Nephron progenitor cell (in vitro differentiated cells): ENCODE measurements at regions not wholly inside any gene's neighbourhood (a gene's known extent, or its start where the extent isn't known, plus 50 kb on each side); places are given as distances from the start of the nearest gene placed in this dataset.

Source experiments
- DNase-seq: peaks from one replicate; pipeline ENCODE4 v3.0.0; 2021
- H3K27ac Mint-ChIP-seq: 2 replicates; pipeline ENCODE4 v1.8.0; 2021; ENCODE audit warnings: mild to moderate bottlenecking, moderate library complexity, mixed read lengths
- H3K27me3 Mint-ChIP-seq: 2 replicates; pipeline ENCODE4 v1.8.0; 2021; ENCODE audit warnings: mild to moderate bottlenecking, low read depth, mixed read lengths; ENCODE audit not compliant: poor library complexity
- H3K36me3 Mint-ChIP-seq: 2 replicates; pipeline ENCODE4 v1.8.0; 2021; ENCODE audit warnings: low read depth, mixed read lengths
- H3K4me1 Mint-ChIP-seq: 2 replicates; pipeline ENCODE4 v1.8.0; 2021; ENCODE audit warnings: mixed read lengths
- H3K4me3 Mint-ChIP-seq: 2 replicates; pipeline ENCODE4 v1.8.0; 2021; ENCODE audit warnings: mild to moderate bottlenecking, moderate library complexity, mixed read lengths
- H3K9me3 Mint-ChIP-seq: 2 replicates; pipeline ENCODE4 v1.8.0; 2021; ENCODE audit warnings: mild to moderate bottlenecking, moderate library complexity, mixed read lengths
- TF ChIP-seq, protein P1 (sequence below): fragments of 200-600 bp; sonication (generic); IDR thresholded peaks from 2 replicates; pipeline ENCODE4 v1.5.0; 2021; ENCODE audit warnings: antibody characterized with exemption

- H3K36me3 Mint-ChIP-seq: no peaks in the 10 kb centered on the region
- peak overlapping the region; percentile 87 for H3K27ac Mint-ChIP-seq
- TF ChIP-seq, protein P1, sequence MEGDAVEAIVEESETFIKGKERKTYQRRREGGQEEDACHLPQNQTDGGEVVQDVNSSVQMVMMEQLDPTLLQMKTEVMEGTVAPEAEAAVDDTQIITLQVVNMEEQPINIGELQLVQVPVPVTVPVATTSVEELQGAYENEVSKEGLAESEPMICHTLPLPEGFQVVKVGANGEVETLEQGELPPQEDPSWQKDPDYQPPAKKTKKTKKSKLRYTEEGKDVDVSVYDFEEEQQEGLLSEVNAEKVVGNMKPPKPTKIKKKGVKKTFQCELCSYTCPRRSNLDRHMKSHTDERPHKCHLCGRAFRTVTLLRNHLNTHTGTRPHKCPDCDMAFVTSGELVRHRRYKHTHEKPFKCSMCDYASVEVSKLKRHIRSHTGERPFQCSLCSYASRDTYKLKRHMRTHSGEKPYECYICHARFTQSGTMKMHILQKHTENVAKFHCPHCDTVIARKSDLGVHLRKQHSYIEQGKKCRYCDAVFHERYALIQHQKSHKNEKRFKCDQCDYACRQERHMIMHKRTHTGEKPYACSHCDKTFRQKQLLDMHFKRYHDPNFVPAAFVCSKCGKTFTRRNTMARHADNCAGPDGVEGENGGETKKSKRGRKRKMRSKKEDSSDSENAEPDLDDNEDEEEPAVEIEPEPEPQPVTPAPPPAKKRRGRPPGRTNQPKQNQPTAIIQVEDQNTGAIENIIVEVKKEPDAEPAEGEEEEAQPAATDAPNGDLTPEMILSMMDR: no peak
- no peak overlapping the region for H3K4me3 Mint-ChIP-seq
- peaks cover 3% of the 10 kb centered on the region for H3K27me3 Mint-ChIP-seq
- no peak for DNase-seq
- peaks cover 17% of the 10 kb centered on the region for H3K4me1 Mint-ChIP-seq
- peaks cover 4% of the 10 kb centered on the region for H3K9me3 Mint-ChIP-seq
Observed at GRCh38 chr6:74731931-74732330, 473.9 kb downstream of the COL12A1 start.

GRCh38 chr6:74731204-74731603 is 474.6 kb downstream of the COL12A1 start:
- Mint-ChIP-seq H3K27me3 (peaks cover 3% of the 10 kb centered on the region), H3K4me1 (peaks cover 17% of the 10 kb centered on the region), H3K9me3 (peaks cover 3% of the 10 kb centered on the region), H3K4me3 (no peak overlapping the region), H3K36me3 (no peaks in the 10 kb centered on the region), H3K27ac (no peak overlapping the region)
- no peak for DNase-seq
- TF ChIP-seq, protein P1: no peak

DNA sequence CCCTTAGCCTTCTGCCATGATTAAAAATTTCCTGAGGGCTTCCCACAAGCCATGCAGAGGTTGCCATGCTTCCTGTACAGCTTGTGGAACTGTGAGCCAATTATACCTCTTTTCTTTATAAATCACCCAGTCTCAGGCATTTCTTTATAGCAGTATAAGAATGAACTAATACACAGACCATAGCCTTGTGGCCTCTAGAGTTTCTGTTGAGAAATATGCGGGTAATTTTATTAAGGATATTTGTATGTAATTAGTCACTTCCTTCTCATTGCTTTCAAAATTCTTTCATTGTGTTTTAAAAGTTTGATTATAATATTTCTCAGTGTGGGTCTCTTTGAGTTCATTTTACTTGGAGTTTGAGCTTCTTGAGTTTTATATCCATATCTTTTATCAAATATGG is 484.9 kb downstream of the COL12A1 start:
- no peaks in the 10 kb centered on the region for H3K36me3 Mint-ChIP-seq
- TF ChIP-seq, protein P1: no peak
- H3K27ac Mint-ChIP-seq: no peak overlapping the region
- H3K4me3 Mint-ChIP-seq: no peak overlapping the region
- no peaks in the 10 kb centered on the region for H3K4me1 Mint-ChIP-seq
- peaks cover 2% of the 10 kb centered on the region for H3K27me3 Mint-ChIP-seq
- H3K9me3 Mint-ChIP-seq: peaks cover under 1% of the 10 kb centered on the region
- DNase-seq: no peak

DNA sequence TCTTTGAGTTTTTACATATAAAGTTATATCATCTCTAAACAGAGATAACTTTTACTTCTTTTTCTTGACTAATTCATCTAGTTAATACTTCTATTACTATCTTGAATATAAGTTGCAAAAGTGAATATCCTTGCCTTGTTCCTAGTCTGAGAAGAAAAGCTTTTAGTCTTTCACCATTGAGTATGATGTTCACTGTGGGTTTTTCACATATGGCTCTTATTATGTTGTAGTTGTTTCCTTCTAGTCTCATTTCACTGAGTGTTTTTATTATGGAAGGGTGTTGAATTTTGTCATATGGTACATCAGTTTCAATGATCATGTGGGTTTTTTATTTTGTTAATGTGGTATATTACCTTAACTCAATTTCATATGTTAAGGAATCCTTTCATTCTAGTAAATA is 488.3 kb downstream of the COL12A1 start:
- TF ChIP-seq, protein P1: no peak
- Mint-ChIP-seq H3K27me3 (peaks cover 2% of the 10 kb centered on the region), H3K4me1 (no peaks in the 10 kb centered on the region), H3K4me3 (no peak overlapping the region), H3K9me3 (no peaks in the 10 kb centered on the region), H3K27ac (no peak overlapping the region), H3K36me3 (no peaks in the 10 kb centered on the region)
- no peak for DNase-seq

GRCh38 chr6:74715355-74716085 is 490.3 kb downstream of the COL12A1 start:
- no peak for DNase-seq
- H3K9me3 Mint-ChIP-seq: no peaks in the 10 kb centered on the region
- H3K36me3 Mint-ChIP-seq: no peaks in the 10 kb centered on the region
- no peaks in the 10 kb centered on the region for H3K4me1 Mint-ChIP-seq
- TF ChIP-seq, protein P1: no peak
- no peaks in the 10 kb centered on the region for H3K27me3 Mint-ChIP-seq
- H3K27ac Mint-ChIP-seq: no peak overlapping the region
- H3K4me3 Mint-ChIP-seq: no peak overlapping the region

- no peaks in the 10 kb centered on the region for H3K36me3 Mint-ChIP-seq
- DNase-seq: no peak
- no peaks in the 10 kb centered on the region for H3K4me1 Mint-ChIP-seq
- TF ChIP-seq, protein P1: no peak
- H3K4me3 Mint-ChIP-seq: no peak overlapping the region
- no peaks in the 10 kb centered on the region for H3K9me3 Mint-ChIP-seq
- no peaks in the 10 kb centered on the region for H3K27me3 Mint-ChIP-seq
- H3K27ac Mint-ChIP-seq: no peak overlapping the region
Observed at GRCh38 chr6:74713941-74714340, 491.9 kb downstream of the COL12A1 start.
